GM19043 (cell line): ENCODE measurements at regions not wholly inside any gene's neighbourhood (a gene's known extent, or its start where the extent isn't known, plus 50 kb on each side); places are given as distances from the start of the nearest gene placed in this dataset.
"Not testable (repeated sequence)": the region's sequence is repeated elsewhere in the genome, so short reads cannot be mapped to it uniquely, and the experiment has no call there.

Experiments used
- ATAC-seq: cut with Tn5 transposase; IDR thresholded peaks from one replicate; pipeline ENCODE4 v1.9.1; 2021; ENCODE audit warnings: low read depth; ENCODE audit not compliant: unreplicated experiment

DNA sequence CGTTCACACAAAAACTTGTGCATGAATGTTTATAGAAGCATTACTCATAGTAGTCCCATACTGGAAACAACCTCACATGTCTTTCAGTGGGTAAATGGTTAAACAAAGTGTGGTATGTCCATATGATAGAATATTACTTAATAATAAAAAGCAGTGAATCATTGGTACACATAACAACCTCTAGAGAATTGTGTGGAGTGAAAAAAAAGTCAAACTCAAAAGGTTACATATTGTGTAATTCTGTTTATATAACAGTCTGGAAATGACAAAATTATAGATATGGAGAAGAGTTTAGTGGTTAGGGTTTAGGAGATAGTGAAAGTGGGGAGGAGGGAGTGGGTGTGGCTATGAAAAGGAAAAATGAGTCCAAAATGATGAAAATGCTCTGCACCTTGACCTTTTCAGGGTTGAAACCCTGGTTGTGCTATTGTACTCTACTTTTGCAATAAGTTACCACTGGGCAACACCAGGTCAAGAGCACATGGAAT lies 243.4 kb upstream of the DDI1 start:
- ATAC-seq, result no peak

DNA sequence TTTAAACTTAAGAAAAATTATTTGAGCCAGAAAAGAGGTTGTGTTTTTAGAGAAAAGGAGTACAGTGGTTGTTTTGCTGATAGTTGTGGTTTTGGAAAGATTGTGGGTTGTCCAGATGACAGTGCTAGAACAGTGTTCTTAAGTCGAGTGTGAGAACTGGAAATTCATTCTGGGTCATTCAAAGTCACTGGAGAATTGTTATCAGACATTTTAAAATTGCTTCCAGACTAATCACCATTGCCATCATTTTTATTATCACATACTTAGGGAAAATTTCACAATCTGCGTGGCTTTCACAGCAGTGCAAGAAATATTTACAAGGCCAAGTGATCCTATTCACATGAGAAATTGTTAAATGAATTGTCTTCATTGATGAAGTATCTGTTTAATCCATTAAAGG lies 242.2 kb upstream of the DDI1 start:
- ATAC-seq, result no peak

DNA sequence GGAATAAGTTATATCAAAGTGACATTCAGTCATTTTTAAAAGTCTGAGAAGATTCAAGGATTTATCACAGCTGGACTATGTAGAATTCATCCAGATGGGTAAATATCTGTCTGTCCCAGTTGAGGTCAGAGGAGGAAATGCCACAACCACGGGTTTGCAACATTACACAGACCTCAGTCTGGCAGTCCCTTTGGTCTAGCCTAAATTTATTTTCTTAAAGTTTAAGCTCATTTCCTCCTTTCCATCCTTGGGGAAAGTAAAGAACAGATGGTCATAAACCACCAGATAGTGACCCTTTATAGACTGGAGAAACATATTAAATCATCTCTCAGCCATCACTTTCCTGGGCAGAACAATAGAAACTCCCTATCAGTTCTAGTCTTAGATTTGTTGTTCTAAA lies 238.4 kb upstream of the DDI1 start:
- ATAC-seq, result no peak

DNA sequence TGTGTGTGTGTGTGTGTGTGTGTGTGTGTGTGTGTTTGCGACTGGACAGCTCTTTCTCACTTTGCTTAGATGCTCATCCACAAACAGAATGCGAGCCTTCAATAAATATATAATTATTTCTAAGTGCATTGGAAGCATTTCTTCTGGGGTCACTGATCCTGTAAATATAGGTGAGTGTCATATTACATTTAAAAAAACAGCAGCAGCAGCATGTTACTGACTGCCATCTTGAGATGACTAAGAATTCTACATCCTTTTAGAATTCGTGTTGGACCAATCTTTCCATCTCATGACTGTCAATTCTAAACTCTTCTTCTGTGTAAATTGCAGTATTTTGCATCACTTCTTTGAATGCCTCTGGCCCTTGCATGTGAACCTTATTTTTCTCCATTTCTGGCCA lies 238.0 kb upstream of the DDI1 start:
- no peak for ATAC-seq

DNA sequence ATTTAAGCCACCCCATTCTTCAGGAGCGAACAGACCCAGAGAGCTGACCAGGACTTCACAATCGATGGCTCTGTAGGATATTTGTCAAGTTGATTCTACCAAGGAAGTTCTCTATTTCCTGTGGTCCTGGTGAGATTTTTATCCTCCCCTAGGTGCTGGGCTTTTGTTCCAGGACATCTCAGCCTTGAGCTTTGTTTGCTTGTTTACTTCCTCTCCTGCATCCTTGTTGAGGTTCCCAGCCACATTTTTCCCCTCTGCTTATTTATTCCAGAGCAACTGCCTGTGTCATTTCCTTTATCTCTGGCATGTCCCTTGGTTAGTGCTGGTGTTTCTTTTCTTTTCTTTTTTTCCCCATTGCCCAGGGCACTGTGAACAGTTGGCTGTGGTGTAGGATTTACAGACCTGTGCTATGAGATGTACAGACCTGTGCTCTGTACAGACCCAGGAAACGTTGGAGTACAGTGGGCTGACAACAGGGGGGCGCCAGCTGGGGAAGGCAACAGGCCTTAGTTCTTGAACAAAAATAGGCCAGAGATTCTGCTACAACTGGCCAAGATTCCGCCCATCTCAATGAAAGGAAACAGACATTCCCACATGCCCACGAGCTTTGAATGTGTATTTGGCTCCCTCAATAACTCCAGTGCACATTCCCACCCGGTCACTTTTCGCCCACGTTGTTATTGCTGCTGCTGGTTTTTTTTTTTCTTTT lies 235.9 kb upstream of the DDI1 start:
- ATAC-seq, result no peak

DNA sequence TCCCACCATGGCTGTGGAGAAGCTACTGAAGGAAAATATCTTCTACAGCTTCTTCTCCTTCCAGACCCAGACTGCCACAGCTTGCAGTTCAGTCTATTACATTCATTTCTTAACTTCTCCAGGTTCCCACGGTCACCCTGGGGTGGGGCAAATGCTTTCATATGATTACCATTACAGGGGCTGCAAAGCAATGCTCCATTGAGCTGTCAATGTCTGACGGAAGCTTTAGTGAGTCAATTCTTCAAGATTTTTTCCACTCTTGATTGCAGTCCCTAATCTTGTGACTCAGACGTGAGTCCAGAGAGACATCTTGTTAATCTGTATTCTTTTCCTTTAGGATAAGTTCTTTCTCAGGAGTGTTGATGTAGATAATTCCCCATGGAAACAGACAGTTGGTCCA lies 233.4 kb upstream of the DDI1 start:
- no peak for ATAC-seq

DNA sequence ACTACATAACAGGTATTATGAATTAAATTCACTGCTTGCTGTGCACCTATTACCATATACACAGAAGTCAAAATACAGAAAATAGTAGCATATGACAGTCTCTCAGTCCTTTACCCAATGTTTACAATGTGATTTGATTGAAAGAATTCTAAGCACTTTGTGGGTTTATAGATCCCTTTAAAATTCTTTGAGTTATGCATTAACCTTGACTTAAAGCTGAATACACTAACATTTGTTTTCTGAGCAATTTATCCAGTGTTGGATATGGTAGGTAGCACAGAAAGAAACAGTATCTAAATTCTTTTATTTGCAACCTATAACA lies 230.8 kb upstream of the DDI1 start:
- ATAC-seq, result no peak

DNA sequence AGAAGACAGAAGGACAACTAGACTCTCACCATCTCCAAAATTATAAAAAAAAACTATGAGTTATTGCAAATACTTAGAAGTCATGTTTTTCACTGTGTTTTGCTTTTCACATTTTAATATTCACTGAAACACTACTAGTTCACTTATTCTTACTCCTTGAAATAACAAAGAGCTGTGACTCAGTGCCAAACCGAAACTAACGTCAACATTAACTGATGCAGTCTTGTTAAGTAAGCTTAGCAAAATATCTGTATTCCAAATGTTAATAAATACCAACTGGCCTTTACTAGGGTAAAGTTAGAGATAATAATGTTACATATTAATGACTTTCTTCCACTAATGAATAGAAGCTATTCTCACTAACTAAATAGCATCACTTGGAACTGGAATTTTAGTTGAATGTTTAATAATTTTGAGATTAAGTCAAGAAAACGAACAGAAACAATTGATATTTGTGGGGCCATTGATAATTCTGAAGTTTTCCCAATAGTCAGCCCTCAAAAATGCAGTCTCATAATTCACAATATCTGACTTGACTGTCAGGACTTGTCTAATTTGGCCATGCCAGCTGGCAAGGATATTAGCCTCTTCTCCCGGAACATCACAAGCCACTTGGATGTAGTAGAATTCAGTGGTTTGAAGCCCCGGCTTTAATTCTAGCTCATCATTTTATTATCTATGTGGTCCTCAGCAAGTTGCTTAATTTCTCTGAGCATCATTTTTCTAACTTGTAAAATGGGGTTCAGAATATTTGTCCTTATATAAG lies 230.1 kb upstream of the DDI1 start:
- no peak for ATAC-seq

DNA sequence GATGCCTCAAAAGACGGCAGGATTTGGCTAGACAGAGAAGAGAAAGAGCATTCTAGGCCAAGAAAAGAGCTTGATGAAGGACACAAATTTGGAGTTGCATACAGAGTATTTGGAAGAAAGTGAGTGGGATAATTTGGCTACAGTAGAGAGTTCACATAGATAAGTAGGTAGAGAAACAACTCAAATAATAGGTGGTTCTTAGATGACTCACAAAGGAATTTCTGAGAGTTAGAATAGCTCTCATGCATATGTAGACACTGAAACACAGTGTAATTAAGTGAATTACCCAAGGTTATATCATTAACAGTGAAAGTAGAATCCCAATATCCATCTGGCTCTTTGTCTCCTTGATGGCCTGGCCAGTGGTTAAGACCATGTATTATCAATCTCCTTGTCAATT lies 228.6 kb upstream of the DDI1 start:
- ATAC-seq, result no peak

DNA sequence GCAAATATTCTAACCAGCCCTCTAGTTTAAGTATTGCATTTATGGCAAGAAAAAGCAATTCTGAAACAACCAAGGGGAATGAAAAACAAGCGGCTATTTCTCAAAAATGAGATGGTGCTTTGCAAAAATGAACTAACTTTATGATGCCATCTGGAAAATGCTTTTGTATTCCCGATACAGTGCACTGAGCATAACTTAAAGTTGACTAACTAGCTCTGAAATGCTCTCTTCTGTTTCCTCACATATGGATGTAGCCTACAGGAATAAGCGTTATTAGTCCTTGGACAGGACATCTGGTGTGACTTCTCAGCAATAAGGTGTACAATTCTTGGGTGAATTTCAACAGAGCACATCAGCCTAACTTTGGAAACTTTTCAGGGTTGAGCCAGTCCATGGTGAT lies 228.2 kb upstream of the DDI1 start:
- ATAC-seq, result no peak

DNA sequence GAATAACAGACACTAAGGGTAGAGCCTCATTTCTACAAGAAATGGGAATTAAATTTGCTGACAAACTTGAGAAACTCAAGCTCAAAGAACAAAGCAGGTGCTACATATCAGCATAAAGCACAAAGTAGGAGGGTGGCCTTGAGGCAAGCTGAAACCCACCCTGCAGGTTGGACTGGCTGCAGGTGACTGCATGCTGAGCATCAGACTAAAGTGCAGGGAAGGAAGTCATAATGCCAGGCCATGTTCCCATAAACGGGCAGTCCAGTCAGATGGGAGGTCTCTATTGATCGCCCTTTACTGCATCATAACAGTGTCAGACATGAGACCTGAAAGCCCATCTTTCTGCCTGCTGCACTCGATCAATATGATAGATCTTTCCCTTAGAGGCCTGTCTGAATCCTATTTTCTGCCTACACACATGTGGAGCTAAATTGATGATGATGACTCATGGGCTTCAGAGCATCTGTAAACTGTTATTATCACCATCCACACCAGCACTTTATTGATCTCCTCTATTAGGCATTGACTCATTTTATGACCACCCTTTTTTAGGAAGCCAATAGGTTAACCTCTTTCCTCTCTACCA lies 224.5 kb upstream of the DDI1 start:
- ATAC-seq, result no peak

DNA sequence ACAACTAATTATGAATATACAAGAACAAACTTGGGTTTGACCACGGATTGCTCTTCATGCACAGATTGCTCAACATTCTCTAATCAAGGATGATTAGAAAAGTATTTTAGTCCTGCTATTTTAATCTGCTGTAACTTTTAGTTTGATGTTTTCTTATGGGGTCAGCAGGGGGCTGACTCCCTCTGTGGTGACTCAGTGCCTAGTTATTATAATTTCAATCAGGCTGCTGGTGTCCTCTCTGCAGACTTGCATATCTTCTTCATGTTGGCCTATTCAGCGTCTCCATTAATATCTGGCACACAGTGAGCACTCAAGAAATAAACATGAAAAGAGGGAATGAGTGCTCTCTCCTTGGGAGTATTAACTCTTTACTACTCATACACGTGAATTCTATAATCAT lies 223.8 kb upstream of the DDI1 start:
- ATAC-seq, result no peak

DNA sequence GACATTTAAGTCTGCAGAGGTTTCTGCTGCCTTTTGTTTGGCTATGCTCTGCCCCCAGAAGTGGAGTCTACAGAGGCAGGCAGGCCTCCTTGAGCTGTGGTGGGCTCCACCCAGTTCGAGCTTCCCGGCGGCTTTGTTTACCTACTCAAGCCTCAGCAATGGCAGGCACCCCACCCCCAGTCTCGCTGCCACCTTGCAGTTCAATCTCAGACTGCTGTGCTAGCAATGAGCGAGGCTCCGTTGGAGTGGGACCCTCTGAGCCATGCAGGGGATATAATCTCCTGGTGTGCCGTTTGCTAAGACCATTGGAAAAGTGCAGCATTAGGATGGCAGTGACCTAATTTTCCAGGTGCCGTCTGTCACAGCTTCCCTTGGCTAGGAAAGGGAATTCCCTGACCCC lies 216.1 kb upstream of the DDI1 start:
- ATAC-seq, result not testable (repeated sequence)

DNA sequence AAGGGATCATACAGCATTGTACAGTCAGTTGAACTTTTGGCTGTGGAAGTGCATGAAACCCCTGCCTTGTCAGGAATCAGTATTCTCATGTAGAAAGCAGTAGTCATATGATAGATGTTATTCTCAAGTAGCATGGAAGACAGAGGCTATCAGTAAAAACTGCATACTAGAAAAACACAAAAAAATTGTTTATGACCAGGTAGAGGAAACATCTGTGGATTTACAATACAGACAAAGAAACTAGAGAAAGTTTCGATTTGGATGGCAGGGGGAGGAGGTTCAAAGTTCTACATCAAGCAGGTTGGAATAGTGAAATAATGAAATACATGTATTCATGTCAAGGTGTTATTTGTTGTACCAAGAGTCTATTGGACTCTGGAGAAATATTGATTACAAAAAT lies 212.3 kb upstream of the DDI1 start:
- no peak for ATAC-seq

DNA sequence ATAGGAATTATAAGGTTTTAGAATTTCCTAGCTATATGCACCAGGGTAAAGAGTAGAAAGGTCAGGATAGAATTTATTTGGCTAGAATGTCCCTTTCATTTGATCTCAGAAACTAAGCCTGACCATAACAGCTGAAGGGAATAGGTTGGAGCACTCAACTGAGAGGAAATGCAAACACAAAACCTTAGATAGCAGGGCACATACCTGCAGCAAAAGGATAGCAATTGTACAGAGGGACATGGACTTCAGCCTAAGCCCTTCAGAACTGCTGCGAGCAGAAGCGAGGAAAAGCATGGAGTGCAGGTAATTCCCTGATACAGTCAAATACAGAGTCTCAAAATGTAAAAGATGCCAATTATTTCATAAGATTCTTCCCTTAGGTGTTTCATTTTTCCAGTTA lies 211.0 kb upstream of the DDI1 start:
- no peak for ATAC-seq

DNA sequence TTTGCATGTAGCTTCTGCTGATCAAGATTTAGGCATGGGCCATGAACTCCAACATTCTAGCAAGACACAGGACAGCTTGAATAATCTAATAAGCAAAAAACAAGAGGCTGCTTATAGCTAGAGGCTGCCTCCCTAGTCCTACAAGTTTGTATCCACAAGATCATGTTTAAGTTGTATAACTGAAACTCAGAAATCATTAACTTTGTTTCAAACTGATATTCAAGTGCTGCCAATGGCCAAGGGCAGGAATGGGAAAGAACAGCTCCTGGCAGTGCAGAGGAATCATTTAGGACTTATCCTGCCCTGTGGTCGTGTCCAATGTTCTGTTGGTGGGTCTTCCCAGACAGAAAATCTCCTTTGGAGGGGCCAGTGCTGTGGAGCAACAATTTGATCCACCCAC lies 209.6 kb upstream of the DDI1 start:
- no peak for ATAC-seq

DNA sequence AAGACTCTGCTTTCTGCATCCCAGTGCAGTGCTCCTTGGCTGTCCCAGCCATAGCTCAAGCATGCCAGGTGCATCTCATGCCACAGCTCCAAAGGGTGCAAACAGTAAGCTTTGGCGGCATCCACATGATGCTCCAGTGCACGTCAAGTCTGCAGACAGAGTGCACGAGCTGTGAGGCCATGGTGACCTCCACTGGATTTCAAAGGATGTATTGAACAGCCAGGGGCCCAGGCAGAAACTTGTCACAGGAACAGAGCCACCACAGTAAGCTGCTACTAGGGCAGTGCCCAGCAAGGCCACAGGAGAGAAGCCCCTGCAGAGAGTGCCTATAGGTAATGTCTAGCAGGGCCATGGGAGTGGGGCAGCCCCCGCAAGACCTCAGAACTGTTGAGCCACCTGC lies 206.8 kb upstream of the DDI1 start:
- no peak for ATAC-seq

DNA sequence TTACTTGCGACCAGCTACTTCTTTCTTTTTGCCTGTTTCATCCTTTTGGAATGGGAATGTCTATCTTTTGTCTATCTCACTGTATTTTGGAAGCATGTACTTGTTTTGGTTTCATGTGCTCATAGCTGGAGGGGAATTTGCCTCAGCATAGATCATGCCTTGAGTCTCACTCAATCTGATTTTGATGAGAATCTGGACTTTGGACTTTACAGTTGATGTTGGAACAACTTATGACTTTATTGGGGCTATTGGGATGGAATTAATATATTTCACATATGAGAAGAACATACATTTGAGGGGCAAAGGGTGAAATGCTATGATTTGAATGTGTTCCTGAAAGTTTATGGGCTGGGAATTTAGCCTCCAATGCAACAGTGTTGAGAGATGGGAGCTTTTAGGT lies 206.2 kb upstream of the DDI1 start:
- no peak for ATAC-seq

DNA sequence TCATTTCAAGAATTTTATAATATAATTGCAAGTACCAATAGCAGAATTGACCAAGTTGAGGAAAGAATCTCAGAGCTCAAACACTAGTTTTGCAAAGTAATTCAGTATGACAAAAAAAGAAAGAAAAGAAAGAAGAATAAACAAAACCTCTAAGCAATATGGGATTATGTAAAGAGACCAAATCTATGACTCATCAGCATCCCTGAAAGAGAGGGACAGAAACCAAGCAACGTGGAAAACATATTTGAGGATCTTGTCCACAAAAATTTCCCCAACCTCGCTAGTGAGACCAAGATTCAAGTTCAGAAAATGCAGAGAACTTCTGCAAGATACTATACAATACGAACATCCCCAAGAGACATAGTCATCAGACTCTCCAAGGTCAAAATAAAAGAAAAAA lies 203.7 kb upstream of the DDI1 start:
- no peak for ATAC-seq

DNA sequence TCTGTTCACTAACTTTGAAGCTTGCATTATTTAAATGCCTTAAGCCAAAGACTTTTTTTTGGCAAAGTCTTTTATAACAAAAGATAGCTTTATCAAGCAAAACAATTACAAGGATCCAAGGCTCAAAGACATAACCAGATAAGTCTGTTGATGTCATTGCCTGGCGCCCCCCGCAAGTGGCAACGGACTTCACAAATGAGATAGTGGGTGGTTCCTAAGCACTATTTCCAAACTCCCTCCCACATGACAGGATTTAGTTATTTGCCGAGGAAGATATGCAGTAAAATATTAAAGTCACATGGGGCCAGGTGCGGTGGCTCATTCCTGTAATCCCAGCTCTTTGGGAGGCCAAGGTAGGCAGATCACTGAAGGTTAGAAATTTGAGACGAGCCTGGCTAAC lies 194.2 kb upstream of the DDI1 start:
- no peak for ATAC-seq

DNA sequence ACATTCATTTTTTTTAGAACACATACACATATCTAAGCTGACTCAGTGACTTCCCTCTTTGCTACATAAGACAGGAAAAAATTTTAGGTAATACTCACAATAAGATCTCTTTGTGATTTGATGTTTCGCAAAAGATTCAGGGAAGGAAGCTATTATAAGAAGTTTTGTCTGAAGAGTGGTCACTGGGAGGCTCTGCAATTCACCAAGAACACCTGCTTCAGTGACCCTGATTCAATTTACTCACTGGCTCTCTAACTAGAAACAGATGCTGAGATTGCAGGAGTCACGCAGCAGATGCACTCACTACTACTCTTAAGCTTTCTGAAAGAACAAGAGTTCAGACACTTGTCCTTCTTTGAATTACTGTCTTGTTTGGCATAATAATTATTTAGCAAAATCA lies 193.6 kb upstream of the DDI1 start:
- no peak for ATAC-seq
